Dermis microvascular lymphatic vessel endothelial cell (primary cell): ENCODE measurements at regions not wholly inside any gene's neighbourhood (a gene's known extent, or its start where the extent isn't known, plus 50 kb on each side); places are given as distances from the start of the nearest gene placed in this dataset.
"Not testable (repeated sequence)": the region's sequence is repeated elsewhere in the genome, so short reads cannot be mapped to it uniquely, and the experiment has no call there.

ENCODE experiments used
- DNase-seq, 2 donors: peaks; one replicate each; pipeline versions ENCODE4 v3.0.0 to v3.0.0-alpha.2; 2010; ENCODE audit warnings: low read depth in 2 of 2

GRCh38 chr5:152527358-152528052 lies 122.4 kb upstream of the NMUR2 start:
- no peak for DNase-seq

DNA sequence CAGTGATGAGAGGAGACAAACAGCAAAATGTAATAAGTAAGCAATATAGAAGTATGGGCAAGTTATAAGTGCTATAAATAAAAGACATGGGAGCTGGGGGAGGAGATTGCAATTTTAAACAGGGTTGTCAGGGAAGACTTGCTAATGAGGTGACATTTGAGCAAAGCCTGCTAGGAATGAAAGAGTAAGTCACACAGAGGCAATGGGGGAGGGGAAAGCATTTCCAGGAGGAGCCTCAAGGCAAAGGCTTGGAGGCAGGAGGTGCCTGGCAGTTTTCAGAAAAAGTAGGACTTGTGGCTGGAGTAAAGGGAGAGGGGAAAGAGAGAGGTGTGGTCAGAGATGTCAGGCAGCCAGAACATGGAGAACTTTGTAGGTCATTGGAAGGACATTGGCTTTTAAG lies 124.4 kb upstream of the NMUR2 start:
- no peak for DNase-seq

- DNase-seq, result peak; percentile 28 to 63
Observed at GRCh38 chr5:152532714-152533113, 127.6 kb upstream of the NMUR2 start.

GRCh38 chr5:152534641-152535040 lies 129.6 kb upstream of the NMUR2 start:
- no peak for DNase-seq

GRCh38 chr5:152542741-152543140 lies 137.7 kb upstream of the NMUR2 start:
- DNase-seq, result no peak

GRCh38 chr5:152546493-152546892 lies 141.4 kb upstream of the NMUR2 start:
- no peak for DNase-seq

- no peak for DNase-seq
Observed at GRCh38 chr5:152547202-152547601, 142.1 kb upstream of the NMUR2 start.

- DNase-seq, result no peak
Observed at GRCh38 chr5:152549709-152550108, 144.6 kb upstream of the NMUR2 start.

GRCh38 chr5:152551061-152551460 lies 146.0 kb upstream of the NMUR2 start:
- no peak for DNase-seq

GRCh38 chr5:152556784-152557183 lies 151.7 kb upstream of the NMUR2 start:
- DNase-seq, result no peak

- DNase-seq, result peak; percentile 6 to 38
Observed at GRCh38 chr5:152560512-152561137, 155.5 kb upstream of the NMUR2 start.

- DNase-seq, result no peak
Observed at GRCh38 chr5:152568016-152568415, 162.9 kb upstream of the NMUR2 start.

DNA sequence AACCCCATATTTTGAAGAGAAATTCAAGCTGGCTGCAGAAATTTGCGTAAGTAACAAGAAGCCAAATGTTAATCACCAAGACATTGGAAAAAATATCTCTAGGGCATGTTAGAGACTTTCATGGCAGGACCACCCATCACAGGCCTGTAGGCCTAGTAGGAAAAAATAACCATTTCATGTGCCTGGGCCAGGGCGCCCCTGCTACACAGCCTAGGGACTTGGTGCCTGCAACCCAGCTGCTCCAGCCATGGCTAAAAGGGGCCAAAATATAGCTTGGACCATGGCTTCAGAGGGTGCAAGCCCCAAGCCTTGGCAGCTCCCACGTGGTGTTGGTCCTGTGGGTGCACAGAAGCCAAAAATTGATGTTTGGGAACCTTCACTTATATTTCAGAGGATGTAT lies 167.7 kb upstream of the NMUR2 start:
- DNase-seq, result no peak

GRCh38 chr5:152584103-152584502 lies 179.0 kb upstream of the NMUR2 start:
- no peak for DNase-seq

- DNase-seq, result no peak
Observed at GRCh38 chr5:152592416-152592815, 187.3 kb upstream of the NMUR2 start.

GRCh38 chr5:152593388-152593787 lies 188.3 kb upstream of the NMUR2 start:
- no peak for DNase-seq

- no peak for DNase-seq
Observed at GRCh38 chr5:152595405-152595804, 190.3 kb upstream of the NMUR2 start.

- no peak for DNase-seq
Observed at GRCh38 chr5:152599096-152599495, 194.0 kb upstream of the NMUR2 start.

- no peak for DNase-seq
Observed at GRCh38 chr5:152601806-152602732, 197.0 kb upstream of the NMUR2 start.

- DNase-seq, result not testable (repeated sequence)
Observed at GRCh38 chr5:152606050-152606449, 201.0 kb upstream of the NMUR2 start.

- no peak for DNase-seq
Observed at GRCh38 chr5:152606776-152607364, 201.8 kb upstream of the NMUR2 start.
